ENCODE measurements at regions not wholly inside any gene's neighbourhood (a gene's known extent, or its start where the extent isn't known, plus 50 kb on each side); places are given as distances from the start of the nearest gene placed in this dataset.

GRCh38 chr17:26782153-26782552 is 511.8 kb upstream of the WSB1 start:
- H3K36me3 ChIP-seq (ENCODE audit: control insufficient read depth, low read depth, low read length), result no peaks in the 10 kb centered on the region
- no peak overlapping the region for H3K4me3 ChIP-seq (ENCODE audit: low read length)
- H3K4me1 ChIP-seq (ENCODE audit: control insufficient read depth, low read depth, low read length), result no peaks in the 10 kb centered on the region
- no peaks in the 10 kb centered on the region for H3K27me3 ChIP-seq (ENCODE audit: control insufficient read depth, insufficient read depth, low read length)
- no peak overlapping the region for H3K27ac ChIP-seq (ENCODE audit: low read length)
- peaks cover 70% of the 10 kb centered on the region for H3K9me3 ChIP-seq (ENCODE audit: control insufficient read depth, low read depth, low read length)
- no peak overlapping the region for H3K9ac ChIP-seq (ENCODE audit: low read length)

- Histone ChIP-seq H3K9me3 (ENCODE audit: control insufficient read depth, low read depth, low read length) (peaks cover 97% of the 10 kb centered on the region), H3K27me3 (ENCODE audit: control insufficient read depth, insufficient read depth, low read length) (no peaks in the 10 kb centered on the region), H3K4me1 (ENCODE audit: control insufficient read depth, low read depth, low read length) (no peaks in the 10 kb centered on the region), H3K9ac (ENCODE audit: low read length) (no peak overlapping the region), H3K4me3 (ENCODE audit: low read length) (no peak overlapping the region), H3K36me3 (ENCODE audit: control insufficient read depth, low read depth, low read length) (no peaks in the 10 kb centered on the region), H3K27ac (ENCODE audit: low read length) (no peak overlapping the region)
Measured at GRCh38 chr17:26792486-26792885, 501.4 kb upstream of the WSB1 start.

GRCh38 chr17:26807024-26807423 is 486.9 kb upstream of the WSB1 start:
- Histone ChIP-seq H3K36me3 (ENCODE audit: control insufficient read depth, low read depth, low read length) (no peaks in the 10 kb centered on the region), H3K4me3 (ENCODE audit: low read length) (no peak overlapping the region), H3K9ac (ENCODE audit: low read length) (no peak overlapping the region), H3K27ac (ENCODE audit: low read length) (no peak overlapping the region), H3K9me3 (ENCODE audit: control insufficient read depth, low read depth, low read length) (peaks cover 84% of the 10 kb centered on the region), H3K4me1 (ENCODE audit: control insufficient read depth, low read depth, low read length) (no peaks in the 10 kb centered on the region), H3K27me3 (ENCODE audit: control insufficient read depth, insufficient read depth, low read length) (no peaks in the 10 kb centered on the region)

GRCh38 chr17:26809033-26809432 is 484.9 kb upstream of the WSB1 start:
- Histone ChIP-seq H3K27ac (ENCODE audit: low read length) (no peak overlapping the region), H3K9me3 (ENCODE audit: control insufficient read depth, low read depth, low read length) (peaks cover 79% of the 10 kb centered on the region), H3K4me3 (ENCODE audit: low read length) (no peak overlapping the region), H3K27me3 (ENCODE audit: control insufficient read depth, insufficient read depth, low read length) (no peaks in the 10 kb centered on the region), H3K9ac (ENCODE audit: low read length) (no peak overlapping the region), H3K36me3 (ENCODE audit: control insufficient read depth, low read depth, low read length) (no peaks in the 10 kb centered on the region), H3K4me1 (ENCODE audit: control insufficient read depth, low read depth, low read length) (no peaks in the 10 kb centered on the region)

- peaks cover 98% of the 10 kb centered on the region for H3K9me3 ChIP-seq (ENCODE audit: control insufficient read depth, low read depth, low read length)
Measured at GRCh38 chr17:26818736-26819135, 475.2 kb upstream of the WSB1 start.

More at GRCh38 chr17:26818736-26819135, 475.2 kb upstream of the WSB1 start:
- Histone ChIP-seq H3K27me3 (ENCODE audit: control insufficient read depth, insufficient read depth, low read length) (no peaks in the 10 kb centered on the region), H3K9ac (ENCODE audit: low read length) (no peak overlapping the region), H3K36me3 (ENCODE audit: control insufficient read depth, low read depth, low read length) (no peaks in the 10 kb centered on the region), H3K4me1 (ENCODE audit: control insufficient read depth, low read depth, low read length) (no peaks in the 10 kb centered on the region), H3K4me3 (ENCODE audit: low read length) (no peak overlapping the region), H3K27ac (ENCODE audit: low read length) (no peak overlapping the region)

Data from iPS-18a (cell line).